ENCODE measurements at regions not wholly inside any gene's neighbourhood (a gene's known extent, or its start where the extent isn't known, plus 50 kb on each side); places are given as distances from the start of the nearest gene placed in this dataset.

DNA sequence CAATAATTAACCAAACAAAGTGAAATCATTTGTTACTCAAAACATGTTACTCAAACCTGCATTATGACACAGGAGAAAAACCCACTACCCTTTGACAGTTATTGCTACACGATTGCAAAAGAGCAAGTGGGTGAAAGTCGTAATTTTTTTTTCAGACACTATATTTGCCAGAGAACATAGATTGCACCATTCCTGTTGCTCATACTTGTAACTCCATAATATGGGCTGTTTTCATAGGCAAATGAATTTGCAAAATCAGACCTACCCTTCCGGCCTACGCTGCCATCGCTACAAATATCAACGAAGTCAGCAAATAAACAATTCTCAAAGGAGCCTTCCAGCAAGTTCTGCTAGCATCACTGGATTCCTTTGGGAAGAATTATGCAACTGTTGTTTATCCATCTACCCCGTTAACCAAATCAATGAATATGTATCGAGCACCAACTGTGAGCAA is 396.5 kb downstream of the IRS2 start:
- DNase-seq (ENCODE audit: low spot score) (no peak), ATAC-seq (no peak)
- H3K4me1 Mint-ChIP-seq, result peaks cover 8% of the 10 kb centered on the region
- H3K27ac Mint-ChIP-seq, result no peak overlapping the region
- 0 out of 2 replicates have a peak, but pooled peaks cover 3% of the 10 kb centered on the region for H3K9me3 Mint-ChIP-seq
- H3K4me3 Mint-ChIP-seq, result no peak overlapping the region
- H3K27me3 Mint-ChIP-seq (ENCODE audit: low read depth), result no peaks in the 10 kb centered on the region
- CTCF ChIA-PET, result no interaction called here
- no peaks in the 10 kb centered on the region for H3K36me3 Mint-ChIP-seq
- TF ChIP-seq, protein P1, sequence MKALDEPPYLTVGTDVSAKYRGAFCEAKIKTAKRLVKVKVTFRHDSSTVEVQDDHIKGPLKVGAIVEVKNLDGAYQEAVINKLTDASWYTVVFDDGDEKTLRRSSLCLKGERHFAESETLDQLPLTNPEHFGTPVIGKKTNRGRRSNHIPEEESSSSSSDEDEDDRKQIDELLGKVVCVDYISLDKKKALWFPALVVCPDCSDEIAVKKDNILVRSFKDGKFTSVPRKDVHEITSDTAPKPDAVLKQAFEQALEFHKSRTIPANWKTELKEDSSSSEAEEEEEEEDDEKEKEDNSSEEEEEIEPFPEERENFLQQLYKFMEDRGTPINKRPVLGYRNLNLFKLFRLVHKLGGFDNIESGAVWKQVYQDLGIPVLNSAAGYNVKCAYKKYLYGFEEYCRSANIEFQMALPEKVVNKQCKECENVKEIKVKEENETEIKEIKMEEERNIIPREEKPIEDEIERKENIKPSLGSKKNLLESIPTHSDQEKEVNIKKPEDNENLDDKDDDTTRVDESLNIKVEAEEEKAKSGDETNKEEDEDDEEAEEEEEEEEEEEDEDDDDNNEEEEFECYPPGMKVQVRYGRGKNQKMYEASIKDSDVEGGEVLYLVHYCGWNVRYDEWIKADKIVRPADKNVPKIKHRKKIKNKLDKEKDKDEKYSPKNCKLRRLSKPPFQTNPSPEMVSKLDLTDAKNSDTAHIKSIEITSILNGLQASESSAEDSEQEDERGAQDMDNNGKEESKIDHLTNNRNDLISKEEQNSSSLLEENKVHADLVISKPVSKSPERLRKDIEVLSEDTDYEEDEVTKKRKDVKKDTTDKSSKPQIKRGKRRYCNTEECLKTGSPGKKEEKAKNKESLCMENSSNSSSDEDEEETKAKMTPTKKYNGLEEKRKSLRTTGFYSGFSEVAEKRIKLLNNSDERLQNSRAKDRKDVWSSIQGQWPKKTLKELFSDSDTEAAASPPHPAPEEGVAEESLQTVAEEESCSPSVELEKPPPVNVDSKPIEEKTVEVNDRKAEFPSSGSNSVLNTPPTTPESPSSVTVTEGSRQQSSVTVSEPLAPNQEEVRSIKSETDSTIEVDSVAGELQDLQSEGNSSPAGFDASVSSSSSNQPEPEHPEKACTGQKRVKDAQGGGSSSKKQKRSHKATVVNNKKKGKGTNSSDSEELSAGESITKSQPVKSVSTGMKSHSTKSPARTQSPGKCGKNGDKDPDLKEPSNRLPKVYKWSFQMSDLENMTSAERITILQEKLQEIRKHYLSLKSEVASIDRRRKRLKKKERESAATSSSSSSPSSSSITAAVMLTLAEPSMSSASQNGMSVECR (CRISPR knock-in tag; IDR thresholded peaks at IDR 0.05; ENCODE audit: borderline replicate concordance), result no peak
- TF ChIP-seq EMX1 (CRISPR knock-in tag; IDR thresholded peaks at IDR 0.05) (no peak), JAZF1 (CRISPR knock-in tag; IDR thresholded peaks at IDR 0.05) (no peak), RELA (CRISPR knock-in tag; IDR thresholded peaks at IDR 0.05; ENCODE audit: borderline replicate concordance) (no peak), OVOL2 (CRISPR knock-in tag; IDR thresholded peaks at IDR 0.05; ENCODE audit: borderline replicate concordance) (no peak), SOX15 (CRISPR knock-in tag; IDR thresholded peaks at IDR 0.05) (no peak), ZNF317 (CRISPR knock-in tag; IDR thresholded peaks at IDR 0.05; ENCODE audit: borderline replicate concordance, low read depth) (no peak), SMAD4 (CRISPR knock-in tag; IDR thresholded peaks at IDR 0.05) (no peak)
- TF ChIP-seq, protein P2, sequence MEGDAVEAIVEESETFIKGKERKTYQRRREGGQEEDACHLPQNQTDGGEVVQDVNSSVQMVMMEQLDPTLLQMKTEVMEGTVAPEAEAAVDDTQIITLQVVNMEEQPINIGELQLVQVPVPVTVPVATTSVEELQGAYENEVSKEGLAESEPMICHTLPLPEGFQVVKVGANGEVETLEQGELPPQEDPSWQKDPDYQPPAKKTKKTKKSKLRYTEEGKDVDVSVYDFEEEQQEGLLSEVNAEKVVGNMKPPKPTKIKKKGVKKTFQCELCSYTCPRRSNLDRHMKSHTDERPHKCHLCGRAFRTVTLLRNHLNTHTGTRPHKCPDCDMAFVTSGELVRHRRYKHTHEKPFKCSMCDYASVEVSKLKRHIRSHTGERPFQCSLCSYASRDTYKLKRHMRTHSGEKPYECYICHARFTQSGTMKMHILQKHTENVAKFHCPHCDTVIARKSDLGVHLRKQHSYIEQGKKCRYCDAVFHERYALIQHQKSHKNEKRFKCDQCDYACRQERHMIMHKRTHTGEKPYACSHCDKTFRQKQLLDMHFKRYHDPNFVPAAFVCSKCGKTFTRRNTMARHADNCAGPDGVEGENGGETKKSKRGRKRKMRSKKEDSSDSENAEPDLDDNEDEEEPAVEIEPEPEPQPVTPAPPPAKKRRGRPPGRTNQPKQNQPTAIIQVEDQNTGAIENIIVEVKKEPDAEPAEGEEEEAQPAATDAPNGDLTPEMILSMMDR (IDR thresholded peaks at IDR 0.05), result no peak
- TF ChIP-seq, protein P3, sequence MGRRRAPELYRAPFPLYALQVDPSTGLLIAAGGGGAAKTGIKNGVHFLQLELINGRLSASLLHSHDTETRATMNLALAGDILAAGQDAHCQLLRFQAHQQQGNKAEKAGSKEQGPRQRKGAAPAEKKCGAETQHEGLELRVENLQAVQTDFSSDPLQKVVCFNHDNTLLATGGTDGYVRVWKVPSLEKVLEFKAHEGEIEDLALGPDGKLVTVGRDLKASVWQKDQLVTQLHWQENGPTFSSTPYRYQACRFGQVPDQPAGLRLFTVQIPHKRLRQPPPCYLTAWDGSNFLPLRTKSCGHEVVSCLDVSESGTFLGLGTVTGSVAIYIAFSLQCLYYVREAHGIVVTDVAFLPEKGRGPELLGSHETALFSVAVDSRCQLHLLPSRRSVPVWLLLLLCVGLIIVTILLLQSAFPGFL (CRISPR knock-in tag; IDR thresholded peaks at IDR 0.05; ENCODE audit: borderline replicate concordance), result no peak
- TF ChIP-seq, protein P4, sequence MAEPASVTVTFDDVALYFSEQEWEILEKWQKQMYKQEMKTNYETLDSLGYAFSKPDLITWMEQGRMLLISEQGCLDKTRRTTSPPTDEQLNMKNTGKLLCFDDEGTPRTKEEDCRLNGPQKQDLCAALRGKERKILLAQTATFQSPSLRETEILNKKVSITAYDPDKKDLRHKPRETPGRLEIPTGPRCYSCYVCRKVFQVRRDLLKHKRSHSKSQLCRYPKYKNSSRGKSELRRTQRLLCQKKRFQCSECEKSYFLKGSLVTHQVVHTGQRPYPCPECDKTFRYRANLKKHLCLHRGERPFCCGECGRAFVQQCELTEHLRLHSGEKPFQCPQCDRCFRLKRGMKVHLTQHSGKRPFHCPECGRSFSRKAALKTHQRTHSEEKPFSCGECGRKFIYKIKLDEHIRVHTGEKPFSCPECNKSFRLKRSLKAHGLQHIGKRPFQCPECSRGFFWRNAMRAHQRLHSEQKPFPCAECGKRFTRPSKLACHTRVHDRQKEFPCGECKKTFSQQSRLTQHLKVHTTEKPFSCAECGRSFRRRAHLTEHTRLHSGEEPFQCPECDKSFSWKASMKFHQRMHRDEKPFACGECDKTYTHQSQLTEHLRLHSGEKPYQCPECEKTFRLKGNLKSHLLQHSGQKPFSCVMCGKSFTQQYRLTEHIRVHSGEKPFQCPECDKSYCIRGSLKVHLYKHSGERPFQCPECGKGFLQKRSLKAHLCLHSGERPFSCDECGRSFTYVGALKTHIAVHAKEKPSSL (CRISPR knock-in tag; conservative IDR thresholded peaks at IDR 0.05), result no peak
- TF ChIP-seq, protein P5, sequence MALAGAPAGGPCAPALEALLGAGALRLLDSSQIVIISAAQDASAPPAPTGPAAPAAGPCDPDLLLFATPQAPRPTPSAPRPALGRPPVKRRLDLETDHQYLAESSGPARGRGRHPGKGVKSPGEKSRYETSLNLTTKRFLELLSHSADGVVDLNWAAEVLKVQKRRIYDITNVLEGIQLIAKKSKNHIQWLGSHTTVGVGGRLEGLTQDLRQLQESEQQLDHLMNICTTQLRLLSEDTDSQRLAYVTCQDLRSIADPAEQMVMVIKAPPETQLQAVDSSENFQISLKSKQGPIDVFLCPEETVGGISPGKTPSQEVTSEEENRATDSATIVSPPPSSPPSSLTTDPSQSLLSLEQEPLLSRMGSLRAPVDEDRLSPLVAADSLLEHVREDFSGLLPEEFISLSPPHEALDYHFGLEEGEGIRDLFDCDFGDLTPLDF (CRISPR knock-in tag; IDR thresholded peaks at IDR 0.05), result no peak
- POLR2A ChIA-PET, result no interaction called here

DNA sequence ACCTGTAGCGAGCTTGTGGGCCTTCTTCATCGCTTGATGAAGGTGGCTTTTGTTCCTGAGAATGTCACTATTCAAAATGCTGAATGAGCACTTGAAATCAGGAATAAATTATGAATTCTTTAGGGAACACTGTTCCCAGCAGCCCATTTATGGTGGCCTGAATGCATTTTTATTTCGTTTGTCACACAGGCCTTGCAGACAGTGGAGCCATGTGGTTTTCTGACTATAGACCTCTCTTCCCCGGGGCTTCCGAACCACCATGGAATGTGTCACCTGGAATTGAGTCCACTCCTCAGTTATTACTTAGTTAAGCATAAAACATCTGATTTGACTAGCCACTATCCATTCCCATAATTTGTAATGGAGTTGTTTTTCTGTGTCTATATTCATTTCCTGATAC is 396.9 kb downstream of the IRS2 start:
- ATAC-seq, result no peak
- Mint-ChIP-seq H3K27me3 (ENCODE audit: low read depth) (no peaks in the 10 kb centered on the region), H3K27ac (no peak overlapping the region), H3K4me3 (no peak overlapping the region), H3K36me3 (no peaks in the 10 kb centered on the region), H3K4me1 (peaks cover 8% of the 10 kb centered on the region), H3K9me3 (0 out of 2 replicates have a peak, but pooled peaks cover 3% of the 10 kb centered on the region)
- DNase-seq (ENCODE audit: low spot score), result no peak
- CTCF ChIA-PET, result no interaction called here
- POLR2A ChIA-PET, result no interaction called here
- TF ChIP-seq ZNF232 (CRISPR knock-in tag; IDR thresholded peaks at IDR 0.05) (no peak), MXD4 (CRISPR knock-in tag; IDR thresholded peaks at IDR 0.05; ENCODE audit: borderline replicate concordance) (no peak), ZNF263 (CRISPR knock-in tag; IDR thresholded peaks at IDR 0.05; ENCODE audit: low read depth) (no peak), TEAD4 (CRISPR knock-in tag; IDR thresholded peaks at IDR 0.05) (no peak), ELF4 (CRISPR knock-in tag; IDR thresholded peaks at IDR 0.05; ENCODE audit: low read depth) (no peak)
- TF ChIP-seq, protein P6, sequence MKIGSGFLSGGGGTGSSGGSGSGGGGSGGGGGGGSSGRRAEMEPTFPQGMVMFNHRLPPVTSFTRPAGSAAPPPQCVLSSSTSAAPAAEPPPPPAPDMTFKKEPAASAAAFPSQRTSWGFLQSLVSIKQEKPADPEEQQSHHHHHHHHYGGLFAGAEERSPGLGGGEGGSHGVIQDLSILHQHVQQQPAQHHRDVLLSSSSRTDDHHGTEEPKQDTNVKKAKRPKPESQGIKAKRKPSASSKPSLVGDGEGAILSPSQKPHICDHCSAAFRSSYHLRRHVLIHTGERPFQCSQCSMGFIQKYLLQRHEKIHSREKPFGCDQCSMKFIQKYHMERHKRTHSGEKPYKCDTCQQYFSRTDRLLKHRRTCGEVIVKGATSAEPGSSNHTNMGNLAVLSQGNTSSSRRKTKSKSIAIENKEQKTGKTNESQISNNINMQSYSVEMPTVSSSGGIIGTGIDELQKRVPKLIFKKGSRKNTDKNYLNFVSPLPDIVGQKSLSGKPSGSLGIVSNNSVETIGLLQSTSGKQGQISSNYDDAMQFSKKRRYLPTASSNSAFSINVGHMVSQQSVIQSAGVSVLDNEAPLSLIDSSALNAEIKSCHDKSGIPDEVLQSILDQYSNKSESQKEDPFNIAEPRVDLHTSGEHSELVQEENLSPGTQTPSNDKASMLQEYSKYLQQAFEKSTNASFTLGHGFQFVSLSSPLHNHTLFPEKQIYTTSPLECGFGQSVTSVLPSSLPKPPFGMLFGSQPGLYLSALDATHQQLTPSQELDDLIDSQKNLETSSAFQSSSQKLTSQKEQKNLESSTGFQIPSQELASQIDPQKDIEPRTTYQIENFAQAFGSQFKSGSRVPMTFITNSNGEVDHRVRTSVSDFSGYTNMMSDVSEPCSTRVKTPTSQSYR (CRISPR knock-in tag; IDR thresholded peaks at IDR 0.05), result no peak
- TF ChIP-seq, protein P4 (CRISPR knock-in tag; conservative IDR thresholded peaks at IDR 0.05), result no peak
